Karpas-422 (cell line): ENCODE measurements at regions not wholly inside any gene's neighbourhood (a gene's known extent, or its start where the extent isn't known, plus 50 kb on each side); places are given as distances from the start of the nearest gene placed in this dataset.

ENCODE experiments used
- DNase-seq: peaks from one replicate; pipeline ENCODE4 v3.0.0-alpha.2; 2015
- H2AFZ ChIP-seq: fragments of 200-600 bp; sonication (generic); 2 replicates; pipeline ENCODE4 v1.6.1; 2014; ENCODE audit warnings: antibody characterized with exemption, low read length, mixed read lengths
- H3K27ac ChIP-seq: fragments of 200-600 bp; sonication (generic); 2 replicates; pipeline ENCODE4 v1.5.1; 2014; ENCODE audit warnings: mild to moderate bottlenecking, low read length, moderate library complexity
- H3K27me3 ChIP-seq: fragments of 200-600 bp; sonication (generic); 2 replicates; pipeline ENCODE4 v1.6.1; 2014; ENCODE audit warnings: low read length, mixed read lengths
- H3K36me3 ChIP-seq: fragments of 200-600 bp; sonication (generic); 2 replicates; pipeline ENCODE4 v1.6.1; 2014; ENCODE audit warnings: low read length, mixed read lengths; ENCODE audit not compliant: insufficient read depth
- H3K4me1 ChIP-seq: fragments of 200-600 bp; sonication (generic); 2 replicates; pipeline ENCODE4 v1.6.1; 2014; ENCODE audit warnings: mild to moderate bottlenecking, low read length, mixed read lengths
- H3K4me2 ChIP-seq: fragments of 200-600 bp; sonication (generic); 2 replicates; pipeline ENCODE4 v1.6.1; 2014; ENCODE audit warnings: low read length, low read depth, mild to moderate bottlenecking; ENCODE audit not compliant: poor library complexity, severe bottlenecking
- H3K4me3 ChIP-seq: fragments of 200-600 bp; sonication (generic); 2 replicates; pipeline ENCODE4 v1.5.1; 2014; ENCODE audit warnings: mild to moderate bottlenecking, antibody characterized with exemption, low read length, mixed read lengths
- H3K79me2 ChIP-seq: fragments of 200-600 bp; sonication (generic); 2 replicates; pipeline ENCODE4 v1.6.1; 2014; ENCODE audit warnings: mild to moderate bottlenecking, low read length, mixed read lengths
- H3K9ac ChIP-seq: fragments of 200-600 bp; sonication (generic); 2 replicates; pipeline ENCODE4 v1.6.0; 2014; ENCODE audit warnings: low read length
- H3K9me2 ChIP-seq: fragments of 200-600 bp; sonication (generic), shearing (Covaris generic); replicated peaks from 2 replicates; pipeline ENCODE4 v1.6.0; 2014; ENCODE audit warnings: mild to moderate bottlenecking, low read length, moderate library complexity; ENCODE audit not compliant: insufficient read depth
- H3K9me3 ChIP-seq: fragments of 300-700, 200-600 bp; sonication (generic); 2 replicates; pipeline ENCODE4 v1.6.1; 2014; ENCODE audit warnings: low read length, mixed read lengths
- H4K20me1 ChIP-seq: fragments of 200-600 bp; sonication (generic); 2 replicates; pipeline ENCODE4 v1.6.1; 2014; ENCODE audit warnings: mild to moderate bottlenecking, antibody characterized with exemption, low read length, low read depth; ENCODE audit not compliant: insufficient read depth

DNA sequence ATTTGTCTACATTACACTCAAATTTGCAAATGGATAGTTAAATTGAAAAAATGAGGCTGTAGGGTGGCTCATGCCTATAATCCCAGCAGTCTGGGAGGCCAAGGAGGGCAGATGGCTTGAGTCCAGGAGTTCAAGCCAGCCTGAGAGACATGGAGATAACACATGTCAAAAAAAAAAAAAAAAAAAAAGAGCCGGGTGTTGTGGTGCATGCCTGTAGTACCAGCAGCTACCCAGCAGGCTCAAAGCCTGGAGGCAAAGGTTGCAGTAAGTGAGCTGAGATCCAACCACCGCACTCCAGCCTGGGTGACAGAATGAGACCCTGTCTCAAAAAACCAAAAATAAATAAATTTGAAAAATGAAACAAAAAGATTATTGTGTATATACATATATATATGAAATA, 119.9 kb upstream of the MGAT4C start:
- H3K36me3 ChIP-seq = no peaks in the 10 kb centered on the region
- H3K4me3 ChIP-seq = no peak overlapping the region

DNA sequence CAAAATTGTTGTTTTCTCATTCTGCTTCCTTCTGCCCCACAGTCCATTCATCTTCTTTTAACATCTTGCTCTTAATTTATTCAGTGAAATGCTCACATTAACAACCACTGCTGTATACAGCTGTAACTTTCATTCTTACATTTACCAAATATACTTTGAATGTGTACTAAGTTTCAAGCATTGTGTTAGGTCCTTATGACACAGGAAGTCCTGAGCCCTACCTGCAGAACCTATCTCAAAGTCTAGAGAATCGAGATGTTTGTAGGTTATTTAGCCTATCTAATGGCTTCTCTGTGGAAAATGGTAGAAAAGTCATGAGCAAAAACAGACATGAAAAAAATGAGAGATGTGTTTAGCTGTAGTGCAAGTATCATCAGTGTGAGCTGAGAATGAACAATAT, 117.6 kb upstream of the MGAT4C start:
- H3K27me3 ChIP-seq = no peaks in the 10 kb centered on the region
- no peak overlapping the region for H3K9ac ChIP-seq
- no peak for DNase-seq
- no peaks in the 10 kb centered on the region for H4K20me1 ChIP-seq
- no peaks in the 10 kb centered on the region for H3K9me2 ChIP-seq
- no peak overlapping the region for H3K27ac ChIP-seq
- no peak overlapping the region for H3K4me2 ChIP-seq
- peaks cover 22% of the 10 kb centered on the region for H3K9me3 ChIP-seq
- H3K79me2 ChIP-seq = no peaks in the 10 kb centered on the region
- H3K4me3 ChIP-seq = no peak overlapping the region
- H3K4me1 ChIP-seq = no peaks in the 10 kb centered on the region
- no peak overlapping the region for H2AFZ ChIP-seq
- no peaks in the 10 kb centered on the region for H3K36me3 ChIP-seq

More for the DNA sequence above, 119.9 kb upstream of the MGAT4C start:
- no peaks in the 10 kb centered on the region for H3K4me1 ChIP-seq
- no peaks in the 10 kb centered on the region for H3K27me3 ChIP-seq
- DNase-seq = no peak
- no peak overlapping the region for H2AFZ ChIP-seq
- no peaks in the 10 kb centered on the region for H4K20me1 ChIP-seq
- H3K4me2 ChIP-seq = no peak overlapping the region
- H3K9ac ChIP-seq = no peak overlapping the region
- no peaks in the 10 kb centered on the region for H3K9me2 ChIP-seq
- H3K27ac ChIP-seq = no peak overlapping the region
- peaks cover 18% of the 10 kb centered on the region for H3K9me3 ChIP-seq
- H3K79me2 ChIP-seq = no peaks in the 10 kb centered on the region

DNA sequence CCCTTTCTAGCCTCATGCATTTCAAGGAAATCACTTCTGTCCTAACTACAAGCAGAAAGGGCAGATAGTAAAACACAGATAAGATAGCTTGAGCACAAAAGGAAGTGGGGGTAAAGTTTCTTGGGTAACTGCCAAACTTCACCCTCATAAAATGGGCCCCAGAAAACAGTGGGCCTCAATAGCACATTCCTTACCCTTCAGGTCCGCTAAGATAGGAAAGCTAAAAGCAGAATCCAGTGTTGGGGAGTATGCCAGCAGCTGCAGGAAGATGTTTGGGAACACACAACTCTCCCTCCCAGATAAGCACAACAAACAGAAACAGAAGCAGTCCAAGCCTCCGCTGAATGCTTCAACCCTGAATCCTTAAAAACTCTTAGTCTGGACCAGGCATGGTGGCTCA, 110.9 kb upstream of the MGAT4C start:
- H3K9me3 ChIP-seq = peaks cover 11% of the 10 kb centered on the region
- no peaks in the 10 kb centered on the region for H3K9me2 ChIP-seq
- no peak overlapping the region for H3K27ac ChIP-seq
- H3K36me3 ChIP-seq = no peaks in the 10 kb centered on the region
- no peaks in the 10 kb centered on the region for H3K79me2 ChIP-seq
- H3K4me3 ChIP-seq = no peak overlapping the region
- no peaks in the 10 kb centered on the region for H3K27me3 ChIP-seq
- H4K20me1 ChIP-seq = no peaks in the 10 kb centered on the region
- no peak overlapping the region for H2AFZ ChIP-seq
- H3K4me1 ChIP-seq = no peaks in the 10 kb centered on the region
- H3K9ac ChIP-seq = no peak overlapping the region
- no peak overlapping the region for H3K4me2 ChIP-seq
- no peak for DNase-seq

- no peak overlapping the region for H3K4me3 ChIP-seq
- no peak overlapping the region for H3K4me2 ChIP-seq
- no peak overlapping the region for H3K9ac ChIP-seq
- no peak overlapping the region for H3K27ac ChIP-seq
- H3K9me2 ChIP-seq = no peaks in the 10 kb centered on the region
- H4K20me1 ChIP-seq = no peaks in the 10 kb centered on the region
- H3K27me3 ChIP-seq = no peaks in the 10 kb centered on the region
- H2AFZ ChIP-seq = no peak overlapping the region
- H3K9me3 ChIP-seq = peaks cover 19% of the 10 kb centered on the region
- no peaks in the 10 kb centered on the region for H3K79me2 ChIP-seq
- H3K4me1 ChIP-seq = no peaks in the 10 kb centered on the region
- no peaks in the 10 kb centered on the region for H3K36me3 ChIP-seq
- DNase-seq = no peak
Measured at GRCh38 chr12:86349196-86349595, 93.0 kb upstream of the MGAT4C start.

DNA sequence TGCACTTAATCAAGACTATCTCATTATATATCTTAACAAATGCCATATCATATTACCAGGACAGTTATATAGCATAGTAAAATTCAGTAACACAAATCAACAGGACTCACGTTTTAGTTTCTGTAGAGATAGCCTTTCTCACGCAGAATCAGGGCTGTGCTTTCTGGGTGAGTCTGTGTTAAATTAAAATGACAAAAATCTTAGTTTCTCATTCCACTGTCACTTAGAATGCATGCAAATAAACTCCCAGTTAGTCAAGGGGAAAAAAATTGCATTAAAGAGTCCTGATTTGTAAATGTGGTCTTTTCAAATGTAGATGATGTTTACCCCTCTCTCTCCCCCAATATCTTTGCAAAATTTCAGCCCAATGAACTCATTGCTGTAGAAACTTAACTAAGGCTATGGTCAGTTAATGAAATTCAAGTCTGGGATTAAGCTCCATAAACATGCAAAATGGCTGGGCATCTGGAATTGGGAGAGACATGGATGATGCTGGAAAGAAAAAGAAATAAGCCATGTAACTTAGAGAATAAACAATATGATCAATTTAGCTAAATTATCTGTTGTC, 77.8 kb upstream of the MGAT4C start:
- Histone ChIP-seq H3K9ac (no peak overlapping the region), H2AFZ (no peak overlapping the region), H3K9me3 (peaks cover 31% of the 10 kb centered on the region), H3K9me2 (no peaks in the 10 kb centered on the region), H3K27ac (no peak overlapping the region), H3K4me2 (no peak overlapping the region), H3K4me1 (no peaks in the 10 kb centered on the region), H4K20me1 (no peaks in the 10 kb centered on the region), H3K36me3 (no peaks in the 10 kb centered on the region), H3K27me3 (no peaks in the 10 kb centered on the region), H3K79me2 (no peaks in the 10 kb centered on the region), H3K4me3 (no peak overlapping the region)
- no peak for DNase-seq

- no peak overlapping the region for H2AFZ ChIP-seq
Measured at GRCh38 chr12:86331457-86331856, 75.3 kb upstream of the MGAT4C start.

DNA sequence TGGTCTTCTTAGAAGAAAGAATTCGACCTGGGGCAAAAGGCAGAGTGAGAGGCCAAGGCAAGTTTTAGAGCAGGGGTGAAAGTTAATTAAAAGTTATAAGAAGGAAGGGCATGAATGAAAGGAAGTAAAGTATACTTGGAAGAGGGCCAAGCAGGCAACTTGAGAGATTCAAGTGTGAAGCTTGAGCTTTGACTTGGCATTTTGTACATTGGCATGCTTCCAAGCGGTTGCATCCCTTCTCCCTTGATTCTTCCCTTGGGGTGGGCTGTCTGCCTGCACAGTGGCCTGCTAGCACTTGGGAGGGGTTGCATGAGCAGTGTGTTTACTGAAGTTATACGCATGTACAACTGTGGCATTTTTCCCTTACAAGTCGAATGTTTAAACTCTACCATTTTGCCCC, 74.8 kb upstream of the MGAT4C start:
- Histone ChIP-seq H3K4me3 (no peak overlapping the region), H3K4me2 (no peak overlapping the region), H3K9me3 (peaks cover 39% of the 10 kb centered on the region), H3K36me3 (no peaks in the 10 kb centered on the region), H3K9ac (no peak overlapping the region), H2AFZ (no peak overlapping the region), H3K27me3 (no peaks in the 10 kb centered on the region), H3K79me2 (no peaks in the 10 kb centered on the region), H3K27ac (no peak overlapping the region), H4K20me1 (no peaks in the 10 kb centered on the region), H3K9me2 (no peaks in the 10 kb centered on the region), H3K4me1 (no peaks in the 10 kb centered on the region)
- no peak for DNase-seq

More at GRCh38 chr12:86331457-86331856, 75.3 kb upstream of the MGAT4C start:
- Histone ChIP-seq H3K27ac (no peak overlapping the region), H3K4me1 (no peaks in the 10 kb centered on the region), H3K79me2 (no peaks in the 10 kb centered on the region), H3K27me3 (no peaks in the 10 kb centered on the region), H3K9me2 (no peaks in the 10 kb centered on the region), H3K4me3 (no peak overlapping the region), H3K36me3 (no peaks in the 10 kb centered on the region), H4K20me1 (no peaks in the 10 kb centered on the region), H3K4me2 (no peak overlapping the region), H3K9ac (no peak overlapping the region), H3K9me3 (peaks cover 39% of the 10 kb centered on the region)
- DNase-seq = no peak

DNA sequence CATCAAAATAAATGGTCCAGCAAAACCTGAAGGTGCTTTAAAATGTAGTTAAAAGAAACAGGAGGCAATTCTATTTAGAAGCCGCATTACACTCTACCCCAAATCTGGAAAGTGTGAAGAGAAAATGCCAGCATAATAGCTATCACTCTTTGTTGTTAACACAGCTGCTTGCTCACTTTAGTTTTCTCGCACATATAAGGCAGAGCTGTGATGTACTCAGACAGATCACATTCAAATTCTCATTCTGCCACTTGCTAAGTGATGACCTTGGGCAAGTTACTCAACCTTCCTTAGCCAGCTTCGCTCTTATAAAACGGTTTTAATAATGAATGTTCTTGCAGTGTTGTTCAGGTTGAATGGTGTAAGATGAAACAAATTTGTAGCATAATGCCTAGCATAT, 56.0 kb upstream of the MGAT4C start:
- DNase-seq = no peak
- Histone ChIP-seq H3K4me3 (no peak overlapping the region), H3K9me3 (peaks cover 21% of the 10 kb centered on the region), H2AFZ (no peak overlapping the region), H4K20me1 (no peaks in the 10 kb centered on the region), H3K9ac (no peak overlapping the region), H3K27ac (no peak overlapping the region), H3K4me1 (no peaks in the 10 kb centered on the region), H3K79me2 (no peaks in the 10 kb centered on the region), H3K9me2 (no peaks in the 10 kb centered on the region), H3K27me3 (no peaks in the 10 kb centered on the region), H3K36me3 (no peaks in the 10 kb centered on the region), H3K4me2 (no peak overlapping the region)
